ENCODE measurements at regions not wholly inside any gene's neighbourhood (a gene's known extent, or its start where the extent isn't known, plus 50 kb on each side); places are given as distances from the start of the nearest gene placed in this dataset.

GRCh38 chr2:120561379-120562035 lies 174.2 kb upstream of the GLI2 start:
- TF ChIP-seq REST (IDR thresholded peaks at IDR 0.05; ENCODE audit: insufficient read depth in 1 of 2, low read depth in 2 of 2, low read length in 2 of 2) (no peak), POLR2AphosphoS5 (IDR thresholded peaks at IDR 0.05; ENCODE audit: low read depth, low read length) (no peak)

All from PFSK-1 (cell line).